GM12878 (cell line): ENCODE measurements at regions not wholly inside any gene's neighbourhood (a gene's known extent, or its start where the extent isn't known, plus 50 kb on each side); places are given as distances from the start of the nearest gene placed in this dataset.

ENCODE experiments used
- ATAC-seq: fragments of 200-7000 bp; cut with Tn5 transposase; 3 replicates; pipeline ENCODE4 v1.9.1; 2020; ENCODE audit warnings: mild to moderate bottlenecking, moderate library complexity
- BruUV-seq: library from RNA; stranded (reverse); fragments of 400-500 nt; replicated peaks from 2 replicates; lab custom pipeline; 2021; lab: Mats Ljungman, UMichigan
- CTCF ChIA-PET: fragments of 300-600 bp; sonication (Branson Sonifier 250); formaldehyde crosslinking; extraction: SDS; loops from one replicate; lab custom pipeline; 2021; ENCODE audit warnings: inconsistent platforms; lab: Yijun Ruan, JAX
- POLR2A ChIA-PET: fragments of 350-600 bp; formaldehyde crosslinking; extraction: SDS; loops from one replicate; lab custom pipeline; 2021; ENCODE audit warnings: inconsistent platforms; lab: Charles Lee
- RAD21 ChIA-PET: fragments of 300-600 bp; sonication (Branson Sonifier 250); formaldehyde crosslinking; loops from one replicate; lab custom pipeline; 2023; ENCODE audit warnings: antibody characterized with exemption; ENCODE audit not compliant: unreplicated experiment; lab: Charles Lee
- SMC1A ChIA-PET: fragments of 300-600 bp; sonication (Branson Sonifier 250); formaldehyde crosslinking; loops from one replicate; lab custom pipeline; 2023; ENCODE audit not compliant: unreplicated experiment, uncharacterized antibody; lab: Charles Lee
- DNase-seq: peaks from one replicate; pipeline ENCODE4 v3.0.0-alpha.2; 2011; ENCODE audit warnings: low read depth, low spot score
- FAIRE-seq: peaks from 3 replicates; lab custom pipeline; 2011; peaks lifted over from hg19 to GRCh38; lab: Jason Lieb, UNC
- H2AFZ ChIP-seq: 2 replicates; pipeline ENCODE4 v1.6.0; 2011; ENCODE audit warnings: low read depth, low read length, control low read depth; ENCODE audit not compliant: control insufficient read depth
- H3K27ac ChIP-seq: 2 replicates; pipeline ENCODE4 v1.5.1; 2011; ENCODE audit warnings: control low read depth; ENCODE audit not compliant: control insufficient read depth, insufficient read depth
- H3K27me3 ChIP-seq, 2 experiments: replicated peaks in 1 of 2; 2 replicates each; pipeline versions ENCODE4 v1.6.0 to v1.6.1; 2011; ENCODE audit warnings: low read length in 1 of 2; ENCODE audit not compliant: control insufficient read depth in 2 of 2, insufficient read depth in 2 of 2
- H3K36me3 ChIP-seq, 2 experiments: 2 replicates each; pipeline ENCODE4 v1.5.1; 2011; ENCODE audit warnings: low read length in 1 of 2; ENCODE audit not compliant: control insufficient read depth in 2 of 2, insufficient read depth in 2 of 2
- H3K4me1 ChIP-seq: 2 replicates; pipeline ENCODE4 v1.6.1; 2011; ENCODE audit warnings: mild to moderate bottlenecking, low read length, moderate library complexity, mixed read lengths; ENCODE audit not compliant: control insufficient read depth, insufficient read depth
- H3K4me2 ChIP-seq: 2 replicates; pipeline ENCODE4 v1.6.0; 2011; ENCODE audit warnings: control low read depth; ENCODE audit not compliant: control insufficient read depth, insufficient read depth
- H3K4me3 ChIP-seq: fragments of 200-600 bp; sonication (generic); 2 replicates; pipeline ENCODE4 v1.5.1; 2016
- H3K79me2 ChIP-seq: 2 replicates; pipeline ENCODE4 v1.6.0; 2011; ENCODE audit warnings: low read length; ENCODE audit not compliant: control insufficient read depth, insufficient read depth
- H3K9ac ChIP-seq: 2 replicates; pipeline ENCODE4 v1.8.0; 2011; ENCODE audit warnings: low read length, control low read depth, mixed read lengths; ENCODE audit not compliant: control insufficient read depth, insufficient read depth
- H3K9me3 ChIP-seq: replicated peaks from 3 replicates; pipeline ENCODE4 v1.5.1; 2011; ENCODE audit warnings: mild to moderate bottlenecking, low read length; ENCODE audit not compliant: control insufficient read depth, insufficient read depth
- H4K20me1 ChIP-seq: 2 replicates; pipeline ENCODE4 v1.6.0; 2011; ENCODE audit not compliant: control insufficient read depth, insufficient read depth
- CEBPB ChIP-seq, 2 experiments: fragments of 150-350 bp in 1 of 2; IDR thresholded peaks; 2 replicates each; pipeline ENCODE4 v1.6.1; 2012 to 2014; ENCODE audit warnings: low read depth in 2 of 2, low read length in 2 of 2, borderline replicate concordance in 1 of 2, inconsistent platforms in 1 of 2
- EGR1 ChIP-seq, 2 experiments: IDR thresholded peaks; 1 replicate in 1 of 2; 2 replicates in 1 of 2; pipeline ENCODE4 v1.6.1; 2011 to 2012; ENCODE audit warnings: low read depth in 2 of 2, low read length in 2 of 2, borderline replicate concordance in 1 of 2, mild to moderate bottlenecking in 1 of 2, moderate library complexity in 1 of 2
- ESRRA ChIP-seq: IDR thresholded peaks from 2 replicates; pipeline ENCODE4 v1.6.1; 2012; ENCODE audit warnings: mild to moderate bottlenecking, low read length, improper control_type of control experiment
- ETV6 ChIP-seq, 2 experiments: fragments of 450-650 bp in 1 of 2; IDR thresholded peaks in 1 of 2; conservative IDR thresholded peaks in 1 of 2; 2 replicates each; pipeline ENCODE4 v1.6.1; 2014; ENCODE audit warnings: antibody characterized with exemption in 1 of 2, borderline replicate concordance in 1 of 2, low read depth in 1 of 2, mild to moderate bottlenecking in 1 of 2, moderate library complexity in 1 of 2
- FOS ChIP-seq: IDR thresholded peaks from 3 replicates; pipeline ENCODE4 v1.6.1; 2011; ENCODE audit warnings: borderline replicate concordance; ENCODE audit not compliant: insufficient read length; ENCODE audit errors: extremely low read depth
- FOXM1 ChIP-seq: IDR thresholded peaks from 2 replicates; pipeline ENCODE4 v1.6.1; 2012; ENCODE audit warnings: low read depth, mild to moderate bottlenecking, inconsistent platforms, low read length, moderate library complexity
- KAT2A ChIP-seq: conservative IDR thresholded peaks from 2 replicates; pipeline ENCODE4 v1.6.1; 2011; ENCODE audit warnings: low read depth, low read length; ENCODE audit not compliant: control insufficient read depth
- MEF2A ChIP-seq: IDR thresholded peaks from 2 replicates; pipeline ENCODE4 v1.6.1; 2011; ENCODE audit warnings: low read depth, mild to moderate bottlenecking, low read length, moderate library complexity; ENCODE audit not compliant: insufficient read depth
- MEF2B ChIP-seq: fragments of 450-650 bp; IDR thresholded peaks from 2 replicates; pipeline ENCODE4 v1.6.1; 2018; ENCODE audit warnings: mild to moderate bottlenecking, moderate library complexity; ENCODE audit not compliant: partially characterized antibody, poor library complexity, severe bottlenecking
- SUZ12 ChIP-seq: fragments of 200-600 bp; sonication (generic); IDR thresholded peaks from one replicate; pipeline ENCODE4 v1.6.1; 2018; ENCODE audit warnings: antibody characterized with exemption, mild to moderate bottlenecking; ENCODE audit not compliant: unreplicated experiment
- TARDBP ChIP-seq: IDR thresholded peaks from 2 replicates; pipeline ENCODE4 v1.6.1; 2016; ENCODE audit warnings: borderline replicate concordance
- ZNF207 ChIP-seq: fragments of 450-650 bp; IDR thresholded peaks from 2 replicates; pipeline ENCODE4 v1.6.1; 2014; ENCODE audit warnings: antibody characterized with exemption, mild to moderate bottlenecking, borderline replicate concordance
- ZZZ3 ChIP-seq: IDR thresholded peaks from 2 replicates; pipeline ENCODE4 v1.6.1; 2011; ENCODE audit warnings: low read depth; ENCODE audit not compliant: control insufficient read depth, insufficient read length
- WGBS: methylation state at CpG from one replicate; pipeline ENCODE4 v1.1.6; 2016; ENCODE audit warnings: low lambda C conversion rate; ENCODE audit not compliant: insufficient replicate concordance, insufficient coverage; ENCODE audit errors: missing lambda C conversion rate; 5-methylcytosine and 5-hydroxymethylcytosine counted together
- in situ Hi-C: fragments of 300-500 bp; cut with MboI; formaldehyde crosslinking; loops from 9 replicates; pipeline ENCODE4 v1.14.3; 2018; ENCODE audit warnings: mixed read lengths
- intact Hi-C: fragments of 100-400 bp; cut with micrococcal nuclease; formaldehyde crosslinking; loops from one replicate; pipeline ENCODE4 v1.14.2; 2022; ENCODE audit not compliant: unreplicated experiment
- TF ChIP-seq, protein P1 (sequence below): IDR thresholded peaks from 2 replicates; pipeline ENCODE4 v1.6.1; 2011; ENCODE audit warnings: mild to moderate bottlenecking, low read depth, low read length, moderate library complexity; ENCODE audit not compliant: insufficient replicate concordance
- TF ChIP-seq, protein P2 (sequence below): IDR thresholded peaks from 2 replicates; pipeline ENCODE4 v1.6.1; 2012; ENCODE audit warnings: low read length, inconsistent platforms
- TF ChIP-seq, protein P3 (sequence below): fragments of 450-650 bp; IDR thresholded peaks from 2 replicates; pipeline ENCODE4 v1.6.1; 2016; ENCODE audit warnings: mild to moderate bottlenecking

DNA sequence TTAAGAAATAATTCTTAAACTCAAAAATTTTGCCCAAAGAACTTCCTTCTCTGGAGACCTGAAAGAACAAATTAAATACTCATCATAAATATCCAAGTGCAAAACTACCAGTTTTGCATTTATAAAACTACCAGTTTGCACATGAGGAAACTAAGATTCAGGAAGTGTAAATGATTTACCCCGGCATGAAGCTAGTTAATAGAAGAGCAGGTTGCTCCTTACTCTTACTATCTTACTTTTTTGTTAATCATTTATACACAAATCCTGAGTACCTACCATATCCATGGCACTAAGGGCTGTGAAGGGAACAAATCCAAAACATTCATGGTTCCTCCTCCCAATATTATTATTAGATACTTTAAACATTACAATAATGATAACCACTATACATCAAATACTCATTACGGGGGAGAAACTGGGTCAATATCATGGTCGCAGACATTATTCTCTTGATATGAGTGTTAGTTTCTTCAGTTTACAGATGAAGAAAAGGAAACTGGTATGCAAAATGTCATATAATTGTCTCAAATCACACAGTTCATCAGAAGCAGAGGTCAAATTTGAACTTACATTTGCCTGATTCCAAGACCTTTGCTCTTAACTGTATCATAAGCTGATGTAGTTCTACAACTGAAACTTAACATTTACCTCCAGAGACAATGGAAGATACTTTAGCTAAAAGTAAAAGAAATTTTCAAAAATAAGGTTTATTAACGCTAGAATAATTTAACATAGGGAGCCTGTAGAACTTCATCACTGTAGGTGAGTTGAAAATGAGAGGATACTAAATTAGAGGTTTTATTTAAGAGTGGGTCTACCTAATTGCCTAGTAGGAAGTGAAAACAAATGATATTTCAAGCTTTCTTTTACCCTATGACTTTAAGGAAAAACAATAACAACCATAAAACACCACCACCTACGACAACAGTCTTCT is 74.5 kb downstream of the FAM76B start (continued):
- 0 out of 2 replicates have a peak, but pooled peaks have one; percentile 35 for TF ChIP-seq FOXM1
- TF ChIP-seq, protein P1, sequence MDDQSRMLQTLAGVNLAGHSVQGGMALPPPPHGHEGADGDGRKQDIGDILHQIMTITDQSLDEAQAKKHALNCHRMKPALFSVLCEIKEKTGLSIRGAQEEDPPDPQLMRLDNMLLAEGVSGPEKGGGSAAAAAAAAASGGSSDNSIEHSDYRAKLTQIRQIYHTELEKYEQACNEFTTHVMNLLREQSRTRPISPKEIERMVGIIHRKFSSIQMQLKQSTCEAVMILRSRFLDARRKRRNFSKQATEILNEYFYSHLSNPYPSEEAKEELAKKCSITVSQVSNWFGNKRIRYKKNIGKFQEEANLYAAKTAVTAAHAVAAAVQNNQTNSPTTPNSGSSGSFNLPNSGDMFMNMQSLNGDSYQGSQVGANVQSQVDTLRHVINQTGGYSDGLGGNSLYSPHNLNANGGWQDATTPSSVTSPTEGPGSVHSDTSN, result no peak

- peaks cover 26% of the 10 kb centered on the region for H3K4me1 ChIP-seq
- in situ Hi-C loops, result no loop called here
- DNase-seq (no peak), FAIRE-seq (no peak), ATAC-seq (no peak)
- POLR2A ChIA-PET, result interaction anchor here (1.6 to 6.5 kb wide), 2 partner anchors 11 to 482 kb away, joined by 4 to 39 read pairs; partner anchors contain the start of gene SESN3
- H3K36me3 ChIP-seq, result no peaks in the 10 kb centered on the region
- H3K4me2 ChIP-seq, result no peak overlapping the region
- no peak overlapping the region for H3K4me3 ChIP-seq
- no TSS peak for BruUV-seq
- H3K79me2 ChIP-seq, result no peaks in the 10 kb centered on the region
- H2AFZ ChIP-seq, result no peak overlapping the region
- H3K27me3 ChIP-seq, result no peaks in the 10 kb centered on the region
- H3K9me3 ChIP-seq, result no peaks in the 10 kb centered on the region
- H3K27ac ChIP-seq, result no peak overlapping the region
- CTCF ChIA-PET, result interaction anchor here (2.7 to 17.7 kb wide), 3 partner anchors 7 to 556 kb away, joined by 53 to 590 read pairs (median 172); no protein-coding TSS in a partner anchor
- 92% methylated on average over 3 of the region's 3 CpGs for WGBS
- H3K9ac ChIP-seq, result no peak overlapping the region
- H4K20me1 ChIP-seq, result no peaks in the 10 kb centered on the region
- RAD21 ChIA-PET, result interaction anchor here (2.6 to 12.7 kb wide), 6 partner anchors 8 to 560 kb away, joined by 21 to 425 read pairs (median 59); partner anchors contain the start of gene SESN3
- SMC1A ChIA-PET, result interaction anchor here (1.5 to 20.2 kb wide), 10 partner anchors 8 to 558 kb away, joined by 4 to 474 read pairs (median 24); partner anchors contain the start of gene SESN3
- intact Hi-C loops, result loop anchor here (10.0 kb wide), 2 partner anchors 711 to 1109 kb away; no protein-coding TSS in a partner anchor
- TF ChIP-seq ETV6 (conservative IDR thresholded peaks at IDR 0.05 in 1 of 2, IDR thresholded peaks at IDR 0.05 in 1 of 2; ENCODE audit: borderline replicate concordance in 1 of 2, low read depth in 1 of 2), result no peak
- no peak for TF ChIP-seq MEF2A
- no peak for TF ChIP-seq ESRRA
- TF ChIP-seq, protein P2, sequence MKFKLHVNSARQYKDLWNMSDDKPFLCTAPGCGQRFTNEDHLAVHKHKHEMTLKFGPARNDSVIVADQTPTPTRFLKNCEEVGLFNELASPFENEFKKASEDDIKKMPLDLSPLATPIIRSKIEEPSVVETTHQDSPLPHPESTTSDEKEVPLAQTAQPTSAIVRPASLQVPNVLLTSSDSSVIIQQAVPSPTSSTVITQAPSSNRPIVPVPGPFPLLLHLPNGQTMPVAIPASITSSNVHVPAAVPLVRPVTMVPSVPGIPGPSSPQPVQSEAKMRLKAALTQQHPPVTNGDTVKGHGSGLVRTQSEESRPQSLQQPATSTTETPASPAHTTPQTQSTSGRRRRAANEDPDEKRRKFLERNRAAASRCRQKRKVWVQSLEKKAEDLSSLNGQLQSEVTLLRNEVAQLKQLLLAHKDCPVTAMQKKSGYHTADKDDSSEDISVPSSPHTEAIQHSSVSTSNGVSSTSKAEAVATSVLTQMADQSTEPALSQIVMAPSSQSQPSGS, result no peak
- no peak for TF ChIP-seq SUZ12
- no peak for TF ChIP-seq KAT2A
- TF ChIP-seq, protein P3, sequence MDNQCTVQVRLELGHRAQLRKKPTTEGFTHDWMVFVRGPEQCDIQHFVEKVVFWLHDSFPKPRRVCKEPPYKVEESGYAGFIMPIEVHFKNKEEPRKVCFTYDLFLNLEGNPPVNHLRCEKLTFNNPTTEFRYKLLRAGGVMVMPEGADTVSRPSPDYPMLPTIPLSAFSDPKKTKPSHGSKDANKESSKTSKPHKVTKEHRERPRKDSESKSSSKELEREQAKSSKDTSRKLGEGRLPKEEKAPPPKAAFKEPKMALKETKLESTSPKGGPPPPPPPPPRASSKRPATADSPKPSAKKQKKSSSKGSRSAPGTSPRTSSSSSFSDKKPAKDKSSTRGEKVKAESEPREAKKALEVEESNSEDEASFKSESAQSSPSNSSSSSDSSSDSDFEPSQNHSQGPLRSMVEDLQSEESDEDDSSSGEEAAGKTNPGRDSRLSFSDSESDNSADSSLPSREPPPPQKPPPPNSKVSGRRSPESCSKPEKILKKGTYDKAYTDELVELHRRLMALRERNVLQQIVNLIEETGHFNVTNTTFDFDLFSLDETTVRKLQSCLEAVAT, result no peak
- no peak for TF ChIP-seq ZZZ3
- no peak for TF ChIP-seq EGR1 (IDR thresholded peaks at IDR 0.05; ENCODE audit: borderline replicate concordance in 1 of 2, low read depth in 2 of 2, low read length in 2 of 2)
- no peak for TF ChIP-seq FOS
- TF ChIP-seq TARDBP, result no peak
- no peak for TF ChIP-seq CEBPB (IDR thresholded peaks at IDR 0.05; ENCODE audit: borderline replicate concordance in 1 of 2, low read depth in 2 of 2, low read length in 2 of 2)
- no peak for TF ChIP-seq ZNF207
- no peak for TF ChIP-seq MEF2B
Measured at GRCh38 chr11:95713428-95713827, 76.2 kb downstream of the FAM76B start.
